H9 (cell line): ENCODE measurements at regions not wholly inside any gene's neighbourhood (a gene's known extent, or its start where the extent isn't known, plus 50 kb on each side); places are given as distances from the start of the nearest gene placed in this dataset.

ENCODE experiments used
- DNase-seq: peaks from one replicate; pipeline ENCODE4 v3.0.0-alpha.2; 2017
- H2AFZ ChIP-seq: one replicate; pipeline ENCODE4 v1.6.1; 2013; ENCODE audit warnings: mild to moderate bottlenecking, low read length, control low read depth, moderate library complexity
- H2AK5ac ChIP-seq: 2 replicates; pipeline ENCODE4 v1.6.1; 2013; ENCODE audit warnings: low read length, control low read depth, mixed read lengths; ENCODE audit not compliant: insufficient read length
- H2BK120ac ChIP-seq: one replicate; pipeline ENCODE4 v1.6.1; 2013; ENCODE audit warnings: low read depth, mild to moderate bottlenecking, low read length, control low read depth, inconsistent platforms; ENCODE audit not compliant: poor library complexity, severe bottlenecking
- H2BK12ac ChIP-seq: 2 replicates; pipeline ENCODE4 v1.6.1; 2013; ENCODE audit warnings: low read length, control low read depth, mixed read lengths, low read depth; ENCODE audit not compliant: insufficient read length
- H2BK15ac ChIP-seq: 2 replicates; pipeline ENCODE4 v1.6.1; 2013; ENCODE audit warnings: low read depth, low read length, control low read depth
- H2BK20ac ChIP-seq: one replicate; pipeline ENCODE4 v1.6.1; 2013; ENCODE audit warnings: low read depth, mild to moderate bottlenecking, low read length, control low read depth, inconsistent platforms; ENCODE audit not compliant: poor library complexity, severe bottlenecking
- H2BK5ac ChIP-seq: 2 replicates; pipeline ENCODE4 v1.6.1; 2013; ENCODE audit warnings: low read length, control low read depth, mixed read lengths; ENCODE audit not compliant: insufficient read length
- H3K14ac ChIP-seq: 2 replicates; pipeline ENCODE4 v1.6.1; 2013; ENCODE audit warnings: low read length, control low read depth; ENCODE audit not compliant: insufficient read depth
- H3K18ac ChIP-seq: 2 replicates; pipeline ENCODE4 v1.6.1; 2013; ENCODE audit warnings: low read depth, mild to moderate bottlenecking, mixed read lengths, low read length, control low read depth; ENCODE audit not compliant: insufficient read length
- H3K23ac ChIP-seq: 2 replicates; pipeline ENCODE4 v1.6.1; 2013; ENCODE audit warnings: low read length, control low read depth, mixed read lengths, low read depth; ENCODE audit not compliant: insufficient read length
- H3K23me2 ChIP-seq: 2 replicates; pipeline ENCODE4 v1.6.1; 2013; ENCODE audit warnings: low read depth, mild to moderate bottlenecking, mixed read lengths, low read length, control low read depth; ENCODE audit not compliant: insufficient read length, poor library complexity, severe bottlenecking
- H3K27ac ChIP-seq: 2 replicates; pipeline ENCODE4 v1.5.1; 2013; ENCODE audit warnings: low read length, control low read depth, mixed read lengths, low read depth; ENCODE audit not compliant: insufficient read length
- H3K27me3 ChIP-seq: 2 replicates; pipeline ENCODE4 v1.6.1; 2013; ENCODE audit warnings: low read length, control low read depth, inconsistent platforms; ENCODE audit not compliant: insufficient read depth
- H3K4ac ChIP-seq: 2 replicates; pipeline ENCODE4 v1.6.1; 2013; ENCODE audit warnings: low read depth, mild to moderate bottlenecking, control low read depth, inconsistent platforms, low read length, moderate library complexity
- H3K4me1 ChIP-seq: 2 replicates; pipeline ENCODE4 v1.6.1; 2013; ENCODE audit warnings: low read length, control low read depth, inconsistent platforms; ENCODE audit not compliant: insufficient read depth
- H3K4me2 ChIP-seq: 2 replicates; pipeline ENCODE4 v1.6.1; 2013; ENCODE audit warnings: low read length, control low read depth, mixed read lengths; ENCODE audit not compliant: insufficient read length, insufficient read depth
- H3K56ac ChIP-seq: 2 replicates; pipeline ENCODE4 v1.6.1; 2013; ENCODE audit warnings: low read depth, mild to moderate bottlenecking, mixed read lengths, low read length, control low read depth; ENCODE audit not compliant: insufficient read length
- H3K79me1 ChIP-seq: 2 replicates; pipeline ENCODE4 v1.6.1; 2013; ENCODE audit warnings: low read depth, mild to moderate bottlenecking, moderate library complexity, low read length, control low read depth, inconsistent platforms; ENCODE audit not compliant: insufficient read depth, poor library complexity, severe bottlenecking
- H3K79me2 ChIP-seq: 2 replicates; pipeline ENCODE4 v1.6.1; 2013; ENCODE audit warnings: low read length, control low read depth, inconsistent platforms; ENCODE audit not compliant: insufficient read depth
- H3K9ac ChIP-seq: 2 replicates; pipeline ENCODE4 v1.6.1; 2013; ENCODE audit warnings: low read length, control low read depth, mixed read lengths; ENCODE audit not compliant: insufficient read length; ENCODE audit errors: extremely low read depth
- H3K9me3 ChIP-seq: one replicate; pipeline ENCODE4 v1.6.1; 2013; ENCODE audit warnings: low read depth, low read length, inconsistent platforms; ENCODE audit not compliant: control insufficient read depth
- H3T11ph ChIP-seq: one replicate; pipeline ENCODE4 v1.6.1; 2013; ENCODE audit warnings: mild to moderate bottlenecking, low read length, control low read depth, inconsistent platforms
- H4K20me1 ChIP-seq: one replicate; pipeline ENCODE4 v1.6.1; 2013; ENCODE audit not compliant: control insufficient read depth, insufficient read length, insufficient read depth
- H4K5ac ChIP-seq: 2 replicates; pipeline ENCODE4 v1.6.1; 2013; ENCODE audit warnings: low read depth, mild to moderate bottlenecking, mixed read lengths, low read length, control low read depth; ENCODE audit not compliant: insufficient read length
- H4K8ac ChIP-seq: replicated peaks from 2 replicates; pipeline ENCODE4 v1.6.1; 2013; ENCODE audit warnings: low read length, control low read depth, mixed read lengths, low read depth; ENCODE audit not compliant: insufficient read length
- H4K91ac ChIP-seq: 2 replicates; pipeline ENCODE4 v1.6.1; 2013; ENCODE audit warnings: low read depth, mild to moderate bottlenecking, moderate library complexity, mixed read lengths, low read length, control low read depth; ENCODE audit not compliant: insufficient read length
- H3K27ac Mint-ChIP-seq, 3 experiments: 2 replicates in 2 of 3; 3 replicates in 1 of 3; pipeline ENCODE4 v1.8.0; 2020 to 2021; ENCODE audit warnings: mixed read lengths in 3 of 3, mild to moderate bottlenecking in 1 of 3, moderate library complexity in 1 of 3
- H3K27me3 Mint-ChIP-seq: 2 replicates; pipeline ENCODE4 v1.8.0; 2021; ENCODE audit warnings: low read depth, mild to moderate bottlenecking, moderate library complexity, mixed read lengths
- H3K36me3 Mint-ChIP-seq, 3 experiments: 2 replicates in 2 of 3; 3 replicates in 1 of 3; pipeline ENCODE4 v1.8.0; 2020 to 2021; ENCODE audit warnings: low read depth in 3 of 3, mixed read lengths in 3 of 3; ENCODE audit not compliant: insufficient read depth in 1 of 3
- H3K4me1 Mint-ChIP-seq, 2 experiments: 2 replicates each; pipeline ENCODE4 v1.8.0; 2020; ENCODE audit warnings: mixed read lengths in 2 of 2
- H3K4me3 Mint-ChIP-seq, 2 experiments: 2 replicates in 1 of 2; 3 replicates in 1 of 2; pipeline ENCODE4 v1.8.0; 2020 to 2021; ENCODE audit warnings: mild to moderate bottlenecking in 2 of 2, mixed read lengths in 2 of 2, moderate library complexity in 1 of 2
- H3K9me3 Mint-ChIP-seq, 2 experiments: 2 replicates in 1 of 2; 3 replicates in 1 of 2; pipeline ENCODE4 v1.8.0; 2020; ENCODE audit warnings: mild to moderate bottlenecking in 2 of 2, mixed read lengths in 2 of 2, moderate library complexity in 1 of 2
- WGBS: extraction: QIAGEN DNeasy Blood & Tissue Kit; methylation state at CpG from one replicate; pipeline ENCODE4 v1.1.7; 2013; ENCODE audit warnings: missing lambda C conversion rate, low lambda C conversion rate, mixed read lengths; ENCODE audit not compliant: insufficient read length; ENCODE audit errors: extremely low coverage; 5-methylcytosine and 5-hydroxymethylcytosine counted together
- TF ChIP-seq, protein P1 (sequence below): fragments of 200-600 bp; sonication (generic); conservative IDR thresholded peaks from 3 replicates; pipeline ENCODE4 v1.8.0; 2021; ENCODE audit warnings: antibody characterized with exemption, mild to moderate bottlenecking

DNA sequence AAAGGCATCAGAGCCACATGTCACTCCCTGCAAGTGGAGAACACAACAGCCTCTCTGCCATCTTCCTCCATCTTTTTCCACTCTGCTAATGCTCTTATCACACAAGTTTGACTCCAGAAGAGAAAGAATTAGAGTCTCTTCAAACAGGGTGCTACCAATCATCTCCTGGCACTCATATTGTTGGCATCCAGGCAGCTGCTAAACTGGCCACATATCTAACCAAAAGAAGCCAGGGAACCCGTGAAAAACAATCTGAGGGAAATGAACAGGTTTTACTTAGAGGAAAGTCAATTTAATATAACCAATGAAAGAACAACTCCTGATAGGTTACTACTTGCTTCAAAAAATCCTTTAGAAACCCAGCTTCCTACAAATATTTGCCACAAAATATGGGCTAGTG is 117.2 kb downstream of the SLC25A46 start:
- Histone ChIP-seq H4K5ac (no peak overlapping the region), H4K20me1 (no peaks in the 10 kb centered on the region), H2BK5ac (no peak overlapping the region), H3K27me3 (no peaks in the 10 kb centered on the region), H3K4me1 (no peaks in the 10 kb centered on the region), H3K56ac (no peak overlapping the region), H2BK12ac (no peak overlapping the region), H3K4me2 (no peak overlapping the region), H3T11ph (no peak overlapping the region), H3K79me1 (no peaks in the 10 kb centered on the region), H2BK15ac (no peak overlapping the region), H2BK20ac (no peak overlapping the region), H4K8ac (no peak overlapping the region), H2BK120ac (no peak overlapping the region), H3K23me2 (no peaks in the 10 kb centered on the region), H3K18ac (no peak overlapping the region), H3K27ac (no peak overlapping the region), H4K91ac (no peak overlapping the region), H3K4ac (no peak overlapping the region), H3K79me2 (no peaks in the 10 kb centered on the region), H3K23ac (no peak overlapping the region), H2AK5ac (no peak overlapping the region), H3K14ac (no peak overlapping the region), H3K9ac (no peak overlapping the region), H3K9me3 (no peaks in the 10 kb centered on the region), H2AFZ (no peak overlapping the region)
- Mint-ChIP-seq H3K9me3 (no peaks in the 10 kb centered on the region), H3K27me3 (no peaks in the 10 kb centered on the region), H3K4me1 (no peaks in the 10 kb centered on the region), H3K36me3 (no peaks in the 10 kb centered on the region), H3K27ac (no peak overlapping the region), H3K4me3 (no peak overlapping the region)
- no peak for DNase-seq
- no CpG with 5 or more reads among the region's 1 CpG for WGBS
- TF ChIP-seq, protein P1, sequence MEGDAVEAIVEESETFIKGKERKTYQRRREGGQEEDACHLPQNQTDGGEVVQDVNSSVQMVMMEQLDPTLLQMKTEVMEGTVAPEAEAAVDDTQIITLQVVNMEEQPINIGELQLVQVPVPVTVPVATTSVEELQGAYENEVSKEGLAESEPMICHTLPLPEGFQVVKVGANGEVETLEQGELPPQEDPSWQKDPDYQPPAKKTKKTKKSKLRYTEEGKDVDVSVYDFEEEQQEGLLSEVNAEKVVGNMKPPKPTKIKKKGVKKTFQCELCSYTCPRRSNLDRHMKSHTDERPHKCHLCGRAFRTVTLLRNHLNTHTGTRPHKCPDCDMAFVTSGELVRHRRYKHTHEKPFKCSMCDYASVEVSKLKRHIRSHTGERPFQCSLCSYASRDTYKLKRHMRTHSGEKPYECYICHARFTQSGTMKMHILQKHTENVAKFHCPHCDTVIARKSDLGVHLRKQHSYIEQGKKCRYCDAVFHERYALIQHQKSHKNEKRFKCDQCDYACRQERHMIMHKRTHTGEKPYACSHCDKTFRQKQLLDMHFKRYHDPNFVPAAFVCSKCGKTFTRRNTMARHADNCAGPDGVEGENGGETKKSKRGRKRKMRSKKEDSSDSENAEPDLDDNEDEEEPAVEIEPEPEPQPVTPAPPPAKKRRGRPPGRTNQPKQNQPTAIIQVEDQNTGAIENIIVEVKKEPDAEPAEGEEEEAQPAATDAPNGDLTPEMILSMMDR = no peak
